ENCODE measurements at regions not wholly inside any gene's neighbourhood (a gene's known extent, or its start where the extent isn't known, plus 50 kb on each side); places are given as distances from the start of the nearest gene placed in this dataset.

- no peaks in the 10 kb centered on the region for H4K20me1 ChIP-seq
- TF ChIP-seq Cebpa-rat (IDR thresholded peaks at IDR 0.05): no peak
- H3K4me1 ChIP-seq: peaks cover 0 to 21% (median 13%) of the 10 kb centered on the region in 10 experiments; a peak in 11 of 20 replicates
- no peaks in the 10 kb centered on the region for H3K9me3 ChIP-seq (replicated peaks in 1 of 11)
- H3K27ac ChIP-seq: no peak overlapping the region
- H3K4me2 ChIP-seq: peak overlapping the region in 10 of 11 experiments; percentile 2 to 63 (median 38); a peak in 16 of 22 replicates
- no peak overlapping the region for H3K4me3 ChIP-seq
- H3K36me3 ChIP-seq: no peaks in the 10 kb centered on the region
- H3K9ac ChIP-seq: no peak overlapping the region
- H3K27me3 ChIP-seq: no peaks in the 10 kb centered on the region
These were observed 141.5 kb upstream of the PKDCC start for GRCh38 chr2:41906338-41906725.

GRCh38 chr2:41907141-41907540 is 140.7 kb upstream of the PKDCC start:
- H3K9me3 ChIP-seq (replicated peaks in 1 of 11): no peaks in the 10 kb centered on the region
- H3K4me1 ChIP-seq: peaks cover 0 to 21% (median 13%) of the 10 kb centered on the region in 10 experiments; a peak in 11 of 20 replicates
- no peaks in the 10 kb centered on the region for H3K36me3 ChIP-seq
- no peak for TF ChIP-seq Cebpa-rat (IDR thresholded peaks at IDR 0.05)
- no peak overlapping the region for H3K9ac ChIP-seq
- no peaks in the 10 kb centered on the region for H4K20me1 ChIP-seq
- H3K4me3 ChIP-seq: no peak overlapping the region
- H3K27ac ChIP-seq: no peak overlapping the region
- H3K4me2 ChIP-seq: peak overlapping the region in 4 of 11 experiments; percentile 11 to 63 (median 42); a peak in 4 of 22 replicates
- H3K27me3 ChIP-seq: no peaks in the 10 kb centered on the region

GRCh38 chr2:41907771-41908207 is 140.0 kb upstream of the PKDCC start:
- H3K9me3 ChIP-seq (replicated peaks in 1 of 11): peaks cover 0 to 2% (median 0%) of the 10 kb centered on the region in 11 experiments; a peak in 2 of 22 replicates
- H3K4me3 ChIP-seq: no peak overlapping the region
- H3K4me2 ChIP-seq: peak overlapping the region in 2 of 11 experiments; percentile 2 to 28; a peak in 3 of 22 replicates
- H3K27me3 ChIP-seq: no peaks in the 10 kb centered on the region
- H3K27ac ChIP-seq: no peak overlapping the region
- no peak for TF ChIP-seq Cebpa-rat (IDR thresholded peaks at IDR 0.05)
- H3K4me1 ChIP-seq: peaks cover 0 to 21% (median 13%) of the 10 kb centered on the region in 10 experiments; a peak in 11 of 20 replicates
- no peaks in the 10 kb centered on the region for H4K20me1 ChIP-seq
- H3K9ac ChIP-seq: no peak overlapping the region
- H3K36me3 ChIP-seq: no peaks in the 10 kb centered on the region

- no peaks in the 10 kb centered on the region for H3K27me3 ChIP-seq
These were observed 139.5 kb upstream of the PKDCC start for GRCh38 chr2:41908349-41908748.

DNA sequence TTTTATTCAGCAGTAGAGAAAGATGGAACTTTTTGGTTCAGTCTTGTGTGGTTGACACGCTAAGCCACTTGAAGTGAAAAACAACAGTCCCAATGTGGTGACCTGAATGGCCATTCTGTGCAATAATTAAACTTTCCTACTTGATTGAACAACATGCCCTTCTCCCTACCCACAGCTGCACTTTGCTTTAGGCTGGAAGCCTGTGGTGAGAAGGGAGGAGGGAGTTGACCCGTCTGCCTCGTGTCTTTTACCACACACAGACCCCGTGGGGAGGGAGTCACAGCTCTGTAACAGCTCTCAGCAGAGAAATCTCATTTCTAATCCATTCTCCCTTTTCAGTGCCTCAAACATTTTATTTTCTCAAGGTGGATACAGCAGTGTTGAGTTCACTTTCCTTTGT is 138.2 kb upstream of the PKDCC start:
- Histone ChIP-seq H3K36me3 (no peaks in the 10 kb centered on the region), H3K27me3 (no peaks in the 10 kb centered on the region), H3K9me3 (replicated peaks in 1 of 11) (peaks cover 0 to 20% (median 7%) of the 10 kb centered on the region in 11 experiments; a peak in 8 of 22 replicates), H3K4me2 (peak overlapping the region in 5 of 11 experiments; percentile 0 to 22 (median 19); a peak in 2 of 22 replicates), H3K27ac (no peak overlapping the region), H3K4me3 (no peak overlapping the region), H3K4me1 (peaks cover 0 to 21% (median 13%) of the 10 kb centered on the region in 10 experiments; a peak in 11 of 20 replicates), H4K20me1 (no peaks in the 10 kb centered on the region), H3K9ac (no peak overlapping the region)
- TF ChIP-seq Cebpa-rat (IDR thresholded peaks at IDR 0.05): no peak

More at GRCh38 chr2:41908349-41908748, 139.5 kb upstream of the PKDCC start:
- no peak overlapping the region for H3K9ac ChIP-seq
- no peaks in the 10 kb centered on the region for H3K36me3 ChIP-seq
- H3K4me2 ChIP-seq: no peak overlapping the region
- peaks cover 0 to 21% (median 13%) of the 10 kb centered on the region in 10 experiments; a peak in 11 of 20 replicates for H3K4me1 ChIP-seq
- H3K4me3 ChIP-seq: no peak overlapping the region
- no peak for TF ChIP-seq Cebpa-rat (IDR thresholded peaks at IDR 0.05)
- no peaks in the 10 kb centered on the region for H4K20me1 ChIP-seq
- no peak overlapping the region for H3K27ac ChIP-seq
- peaks cover 0 to 8% (median 0%) of the 10 kb centered on the region in 11 experiments; a peak in 3 of 22 replicates for H3K9me3 ChIP-seq (replicated peaks in 1 of 11)

DNA sequence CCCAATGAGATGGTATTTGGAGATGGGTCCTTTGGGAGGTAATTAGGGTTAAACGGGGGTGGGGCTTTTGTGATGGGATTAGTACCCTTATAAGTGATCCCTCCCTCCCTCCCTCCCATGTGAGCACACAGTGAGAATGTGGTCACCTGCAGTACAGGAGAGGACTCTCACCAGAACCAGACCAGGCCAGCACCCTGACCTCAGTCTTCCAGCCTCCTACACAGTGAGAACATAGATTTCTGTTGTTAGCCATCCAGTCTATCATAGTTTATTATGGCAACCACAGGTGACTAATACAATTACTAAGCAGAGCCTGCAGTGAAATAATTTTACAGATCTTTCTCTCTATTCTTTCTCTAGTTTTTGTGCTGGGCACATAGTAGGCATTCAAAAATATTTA is 137.7 kb upstream of the PKDCC start:
- no peak overlapping the region for H3K9ac ChIP-seq
- H3K4me3 ChIP-seq: no peak overlapping the region
- H3K4me1 ChIP-seq: peaks cover 0 to 21% (median 13%) of the 10 kb centered on the region in 10 experiments; a peak in 11 of 20 replicates

GRCh38 chr2:41911033-41911432 is 136.8 kb upstream of the PKDCC start:
- Histone ChIP-seq H3K4me3 (no peak overlapping the region), H3K36me3 (no peaks in the 10 kb centered on the region), H3K9ac (no peak overlapping the region), H3K4me1 (peaks cover 0 to 17% (median 11%) of the 10 kb centered on the region in 10 experiments; a peak in 11 of 20 replicates), H3K9me3 (replicated peaks in 1 of 11) (peaks cover 0 to 31% (median 7%) of the 10 kb centered on the region in 11 experiments; a peak in 9 of 22 replicates), H3K27ac (no peak overlapping the region), H3K4me2 (no peak overlapping the region), H3K27me3 (no peaks in the 10 kb centered on the region), H4K20me1 (no peaks in the 10 kb centered on the region)
- no peak for TF ChIP-seq Cebpa-rat (IDR thresholded peaks at IDR 0.05)

More for the DNA sequence above, 137.7 kb upstream of the PKDCC start:
- no peak for TF ChIP-seq Cebpa-rat (IDR thresholded peaks at IDR 0.05)
- Histone ChIP-seq H3K4me2 (no peak overlapping the region; a peak in 1 of 22 replicates), H3K9me3 (replicated peaks in 1 of 11) (peaks cover 0 to 26% (median 7%) of the 10 kb centered on the region in 11 experiments; a peak in 9 of 22 replicates), H3K36me3 (no peaks in the 10 kb centered on the region), H3K27me3 (no peaks in the 10 kb centered on the region), H4K20me1 (no peaks in the 10 kb centered on the region), H3K27ac (no peak overlapping the region)

DNA sequence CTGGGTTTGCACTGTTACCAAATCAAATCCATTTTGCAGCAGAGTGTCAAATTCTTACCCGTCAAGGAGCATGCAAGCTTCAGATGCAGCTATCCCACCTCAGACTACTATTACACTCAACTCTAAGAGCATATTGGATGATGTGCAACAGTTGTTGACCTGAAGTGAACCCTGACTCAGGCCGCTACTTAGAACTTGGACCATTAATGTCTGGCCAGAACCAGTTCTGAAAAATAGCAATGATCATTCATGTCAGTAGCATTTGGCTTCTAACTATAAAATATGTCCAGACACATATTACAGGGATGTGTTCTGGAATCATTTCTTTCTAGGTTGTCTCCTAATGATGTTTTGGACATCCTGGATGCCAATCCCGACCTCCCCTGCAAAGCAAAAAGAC is 135.5 kb upstream of the PKDCC start:
- H3K27me3 ChIP-seq: no peaks in the 10 kb centered on the region
- no peak overlapping the region for H3K4me2 ChIP-seq
- no peak overlapping the region for H3K27ac ChIP-seq
- peaks cover 0 to 8% (median 3%) of the 10 kb centered on the region in 10 experiments; a peak in 4 of 20 replicates for H3K4me1 ChIP-seq
- H3K4me3 ChIP-seq: no peak overlapping the region
- TF ChIP-seq Cebpa-rat (IDR thresholded peaks at IDR 0.05): no peak
- H4K20me1 ChIP-seq: no peaks in the 10 kb centered on the region
- peaks cover 0 to 31% (median 7%) of the 10 kb centered on the region in 11 experiments; a peak in 9 of 22 replicates for H3K9me3 ChIP-seq (replicated peaks in 1 of 11)
- no peaks in the 10 kb centered on the region for H3K36me3 ChIP-seq
- no peak overlapping the region for H3K9ac ChIP-seq

DNA sequence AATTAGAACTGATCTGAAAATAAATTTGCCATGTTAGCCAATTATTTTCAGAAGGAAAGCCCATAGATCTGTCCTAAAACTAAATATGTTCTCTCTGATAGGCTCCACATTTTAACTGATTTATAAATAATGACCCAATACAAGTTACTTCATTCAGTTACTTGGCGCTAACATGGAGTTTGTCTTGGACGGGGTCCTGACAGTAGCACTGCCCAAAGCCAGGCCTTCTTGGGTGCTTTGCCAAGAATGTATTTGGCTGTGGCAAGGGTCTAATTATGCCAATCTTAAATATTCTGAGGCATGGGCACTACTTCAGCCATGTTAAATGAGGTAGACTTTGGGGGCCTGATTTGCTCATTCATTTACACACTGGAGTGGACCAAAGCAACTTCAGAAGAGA is 135.0 kb upstream of the PKDCC start:
- Histone ChIP-seq H3K4me1 (peaks cover 0 to 8% (median 3%) of the 10 kb centered on the region in 10 experiments; a peak in 4 of 20 replicates), H3K27me3 (no peaks in the 10 kb centered on the region), H3K9me3 (replicated peaks in 1 of 11) (peaks cover 0 to 31% (median 7%) of the 10 kb centered on the region in 11 experiments; a peak in 9 of 22 replicates), H3K9ac (no peak overlapping the region), H3K27ac (no peak overlapping the region), H4K20me1 (no peaks in the 10 kb centered on the region), H3K4me2 (no peak overlapping the region), H3K36me3 (no peaks in the 10 kb centered on the region), H3K4me3 (no peak overlapping the region)
- no peak for TF ChIP-seq Cebpa-rat (IDR thresholded peaks at IDR 0.05)

DNA sequence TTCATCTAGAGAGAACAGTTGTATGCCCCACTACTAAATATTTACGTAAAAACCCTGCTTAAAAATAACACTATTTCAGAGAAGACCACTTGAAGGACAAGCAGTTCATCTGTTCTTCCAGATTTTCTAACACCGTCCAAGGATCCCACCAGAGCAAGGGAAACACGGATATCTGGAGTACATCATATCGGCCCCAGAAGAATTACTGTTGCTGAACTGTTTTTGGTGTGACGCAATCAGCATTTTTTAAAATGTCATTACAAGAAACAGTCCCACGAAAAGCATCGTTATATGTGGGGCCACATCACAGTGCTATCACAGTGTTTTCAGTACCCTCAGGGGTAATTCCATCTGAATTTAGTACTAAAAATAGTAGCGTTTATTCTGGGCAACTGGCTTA is 134.5 kb upstream of the PKDCC start:
- peak in 5 of 11 experiments; percentile 27 to 77 (median 45); a peak in 4 of 22 replicates for TF ChIP-seq Cebpa-rat (IDR thresholded peaks at IDR 0.05)

More for the DNA sequence above, 134.5 kb upstream of the PKDCC start:
- no peaks in the 10 kb centered on the region for H4K20me1 ChIP-seq
- H3K9me3 ChIP-seq (replicated peaks in 1 of 11): peaks cover 0 to 31% (median 7%) of the 10 kb centered on the region in 11 experiments; a peak in 9 of 22 replicates
- no peak overlapping the region for H3K9ac ChIP-seq
- no peak overlapping the region for H3K4me3 ChIP-seq
- H3K36me3 ChIP-seq: no peaks in the 10 kb centered on the region
- H3K27ac ChIP-seq: no peak overlapping the region
- H3K27me3 ChIP-seq: no peaks in the 10 kb centered on the region
- H3K4me2 ChIP-seq: no peak overlapping the region
- H3K4me1 ChIP-seq: peaks cover 0 to 8% (median 0%) of the 10 kb centered on the region in 10 experiments; a peak in 2 of 20 replicates
